ENCODE measurements at regions not wholly inside any gene's neighbourhood (a gene's known extent, or its start where the extent isn't known, plus 50 kb on each side); places are given as distances from the start of the nearest gene placed in this dataset.

DNA sequence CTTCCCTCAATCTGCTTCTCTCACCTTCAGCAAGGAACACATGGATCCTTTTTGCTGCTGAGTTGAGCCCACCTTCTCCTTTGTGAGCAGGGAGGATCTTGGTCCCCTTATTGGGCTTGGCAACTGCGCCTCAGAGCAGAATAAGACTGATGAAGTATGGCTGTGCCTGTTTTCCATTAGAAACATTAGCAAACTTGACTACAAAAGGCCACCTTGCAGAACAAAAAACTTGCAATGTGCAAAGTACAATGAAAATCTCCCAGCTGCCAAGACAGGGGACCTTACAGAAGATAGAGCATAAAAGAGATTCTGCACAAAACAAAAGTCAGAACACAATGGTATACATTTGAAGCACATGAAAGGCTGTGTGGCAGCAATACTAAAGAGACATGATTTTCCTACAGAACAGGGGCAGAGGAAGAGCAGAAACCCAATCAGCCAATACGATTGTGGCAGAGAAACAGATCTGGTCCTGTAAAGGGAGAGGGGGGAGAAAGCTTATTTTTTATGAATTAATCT lies 173.5 kb upstream of the SNX19 start:
- H3K27me3 ChIP-seq (replicated peaks; ENCODE audit: control insufficient read depth, insufficient read depth, low read length), result no peaks in the 10 kb centered on the region
- ChIA-PET CTCF (interaction anchor here (0.6 kb wide), 1 partner anchor 157 kb away, joined by 4 read pairs; no protein-coding TSS in a partner anchor), POLR2A (no interaction called here)
- H3K36me3 Mint-ChIP-seq (ENCODE audit: insufficient read depth, unreplicated experiment), result no peaks in the 10 kb centered on the region
- no peak for DNase-seq
- no TSS peak for BruUV-seq (replicated peaks)
- no peak overlapping the region for H3K27ac Mint-ChIP-seq (ENCODE audit: unreplicated experiment)
- peaks cover 52% of the 10 kb centered on the region for H3K9me3 Mint-ChIP-seq (ENCODE audit: unreplicated experiment)
- no peak overlapping the region for H3K4me3 Mint-ChIP-seq (ENCODE audit: unreplicated experiment)
- H3K4me3 ChIP-seq (ENCODE audit: low read depth, low read length), result no peak overlapping the region
- TF ChIP-seq, protein P1, sequence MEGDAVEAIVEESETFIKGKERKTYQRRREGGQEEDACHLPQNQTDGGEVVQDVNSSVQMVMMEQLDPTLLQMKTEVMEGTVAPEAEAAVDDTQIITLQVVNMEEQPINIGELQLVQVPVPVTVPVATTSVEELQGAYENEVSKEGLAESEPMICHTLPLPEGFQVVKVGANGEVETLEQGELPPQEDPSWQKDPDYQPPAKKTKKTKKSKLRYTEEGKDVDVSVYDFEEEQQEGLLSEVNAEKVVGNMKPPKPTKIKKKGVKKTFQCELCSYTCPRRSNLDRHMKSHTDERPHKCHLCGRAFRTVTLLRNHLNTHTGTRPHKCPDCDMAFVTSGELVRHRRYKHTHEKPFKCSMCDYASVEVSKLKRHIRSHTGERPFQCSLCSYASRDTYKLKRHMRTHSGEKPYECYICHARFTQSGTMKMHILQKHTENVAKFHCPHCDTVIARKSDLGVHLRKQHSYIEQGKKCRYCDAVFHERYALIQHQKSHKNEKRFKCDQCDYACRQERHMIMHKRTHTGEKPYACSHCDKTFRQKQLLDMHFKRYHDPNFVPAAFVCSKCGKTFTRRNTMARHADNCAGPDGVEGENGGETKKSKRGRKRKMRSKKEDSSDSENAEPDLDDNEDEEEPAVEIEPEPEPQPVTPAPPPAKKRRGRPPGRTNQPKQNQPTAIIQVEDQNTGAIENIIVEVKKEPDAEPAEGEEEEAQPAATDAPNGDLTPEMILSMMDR (IDR thresholded peaks at IDR 0.05; ENCODE audit: insufficient read depth in 1 of 2, low read depth in 1 of 2, low read length in 1 of 2, severe bottlenecking in 1 of 2, unreplicated experiment in 1 of 2), result no peak
- intact Hi-C loops (cut with micrococcal nuclease; ENCODE audit: unreplicated experiment), result loop anchor here (1.0 kb wide), 1 partner anchor 10 kb away; no protein-coding TSS in a partner anchor
- H3K36me3 ChIP-seq (ENCODE audit: control insufficient read depth, insufficient read depth, low read length), result no peaks in the 10 kb centered on the region
- H3K4me1 Mint-ChIP-seq (ENCODE audit: low read depth, unreplicated experiment), result peaks cover 18% of the 10 kb centered on the region
- H3K4me1 ChIP-seq, result peaks cover 17% of the 10 kb centered on the region; the same call in 1 of the 2 replicates
- H3K9me3 ChIP-seq, result peaks cover 8% of the 10 kb centered on the region
- no peaks in the 10 kb centered on the region for H3K27me3 Mint-ChIP-seq (ENCODE audit: insufficient read depth, unreplicated experiment)

- TF ChIP-seq, protein P1 (IDR thresholded peaks at IDR 0.05; ENCODE audit: insufficient read depth in 1 of 2, low read depth in 1 of 2, low read length in 1 of 2, severe bottlenecking in 1 of 2, unreplicated experiment in 1 of 2), result no peak
- H3K4me1 Mint-ChIP-seq (ENCODE audit: low read depth, unreplicated experiment), result peaks cover 18% of the 10 kb centered on the region
- CTCF ChIA-PET, result interaction anchor here (0.6 kb wide), 1 partner anchor 598 kb away, joined by 3 read pairs; no protein-coding TSS in a partner anchor
These were observed 176.2 kb upstream of the SNX19 start for GRCh38 chr11:131092469-131092868.

GRCh38 chr11:131094827-131095226 lies 178.5 kb upstream of the SNX19 start:
- POLR2A ChIA-PET, result interaction anchor here (0.6 kb wide), 1 partner anchor 939 kb away, joined by 5 read pairs; no protein-coding TSS in a partner anchor
- BruUV-seq (replicated peaks), result no TSS peak
- H3K36me3 Mint-ChIP-seq (ENCODE audit: insufficient read depth, unreplicated experiment), result no peaks in the 10 kb centered on the region
- no peak overlapping the region for H3K27ac Mint-ChIP-seq (ENCODE audit: unreplicated experiment)
- H3K4me3 Mint-ChIP-seq (ENCODE audit: unreplicated experiment), result no peak overlapping the region
- H3K9me3 ChIP-seq, result 0 out of 2 replicates have a peak, but pooled peaks cover 7% of the 10 kb centered on the region
- DNase-seq, result no peak
- peaks cover 23% of the 10 kb centered on the region for H3K4me1 ChIP-seq
- H3K4me3 ChIP-seq (ENCODE audit: low read depth, low read length), result no peak overlapping the region
- no peaks in the 10 kb centered on the region for H3K27me3 ChIP-seq (replicated peaks; ENCODE audit: control insufficient read depth, insufficient read depth, low read length)
- H3K36me3 ChIP-seq (ENCODE audit: control insufficient read depth, insufficient read depth, low read length), result no peaks in the 10 kb centered on the region
- intact Hi-C loops (cut with micrococcal nuclease; ENCODE audit: unreplicated experiment), result no loop called here
- TF ChIP-seq, protein P1 (IDR thresholded peaks at IDR 0.05; ENCODE audit: insufficient read depth in 1 of 2, low read depth in 1 of 2, low read length in 1 of 2, severe bottlenecking in 1 of 2, unreplicated experiment in 1 of 2), result no peak
- no peaks in the 10 kb centered on the region for H3K27me3 Mint-ChIP-seq (ENCODE audit: insufficient read depth, unreplicated experiment)
- CTCF ChIA-PET, result no interaction called here
- peaks cover 27% of the 10 kb centered on the region for H3K9me3 Mint-ChIP-seq (ENCODE audit: unreplicated experiment)
- peaks cover 19% of the 10 kb centered on the region for H3K4me1 Mint-ChIP-seq (ENCODE audit: low read depth, unreplicated experiment)

More at GRCh38 chr11:131092469-131092868, 176.2 kb upstream of the SNX19 start:
- Histone ChIP-seq H3K4me1 (peaks cover 17% of the 10 kb centered on the region; the same call in 1 of the 2 replicates), H3K27me3 (replicated peaks; ENCODE audit: control insufficient read depth, insufficient read depth, low read length) (no peaks in the 10 kb centered on the region), H3K9me3 (no peaks in the 10 kb centered on the region), H3K36me3 (ENCODE audit: control insufficient read depth, insufficient read depth, low read length) (no peaks in the 10 kb centered on the region), H3K4me3 (ENCODE audit: low read depth, low read length) (no peak overlapping the region)
- POLR2A ChIA-PET, result no interaction called here
- no peak overlapping the region for H3K4me3 Mint-ChIP-seq (ENCODE audit: unreplicated experiment)
- no peaks in the 10 kb centered on the region for H3K27me3 Mint-ChIP-seq (ENCODE audit: insufficient read depth, unreplicated experiment)
- peaks cover 28% of the 10 kb centered on the region for H3K9me3 Mint-ChIP-seq (ENCODE audit: unreplicated experiment)
- no peak for DNase-seq
- H3K27ac Mint-ChIP-seq (ENCODE audit: unreplicated experiment), result no peak overlapping the region
- H3K36me3 Mint-ChIP-seq (ENCODE audit: insufficient read depth, unreplicated experiment), result no peaks in the 10 kb centered on the region
- no TSS peak for BruUV-seq (replicated peaks)
- intact Hi-C loops (cut with micrococcal nuclease; ENCODE audit: unreplicated experiment), result no loop called here
